A673 (cell line): ENCODE measurements at regions not wholly inside any gene's neighbourhood (a gene's known extent, or its start where the extent isn't known, plus 50 kb on each side); places are given as distances from the start of the nearest gene placed in this dataset.

ENCODE experiments used
- BruUV-seq: library from RNA; stranded (reverse); fragments of 400-500 nt; replicated peaks from 2 replicates; lab custom pipeline; 2021; lab: Mats Ljungman, UMichigan
- CTCF ChIA-PET: fragments of 300-600 bp; sonication (Branson Sonifier 250); formaldehyde crosslinking; loops from one replicate; lab custom pipeline; 2022; ENCODE audit warnings: antibody characterized with exemption; lab: Charles Lee
- POLR2A ChIA-PET: fragments of 300-600 bp; sonication (Branson Sonifier 250); formaldehyde crosslinking; loops from one replicate; lab custom pipeline; 2022; ENCODE audit warnings: antibody characterized with exemption; ENCODE audit not compliant: low non-redundant PET; lab: Charles Lee
- DNase-seq: peaks from one replicate; pipeline ENCODE4 v3.0.0-alpha.2; 2015; ENCODE audit warnings: low spot score
- H3K27ac ChIP-seq: fragments of 200-600 bp; sonication (generic); 2 replicates; pipeline ENCODE4 v1.5.1; 2016; ENCODE audit warnings: mixed run types, low read depth, mild to moderate bottlenecking, mixed read lengths, antibody characterized with exemption, low read length; ENCODE audit not compliant: poor library complexity, severe bottlenecking
- H3K27me3 ChIP-seq: fragments of 200-600 bp; sonication (generic); replicated peaks from 2 replicates; pipeline ENCODE4 v1.6.1; 2017; ENCODE audit warnings: mixed run types, low read depth, mild to moderate bottlenecking, mixed read lengths, antibody characterized with exemption, low read length; ENCODE audit not compliant: insufficient read depth, poor library complexity
- H3K36me3 ChIP-seq: fragments of 200-600 bp; sonication (generic); 2 replicates; pipeline ENCODE4 v1.6.1; 2016; ENCODE audit warnings: mixed run types, mild to moderate bottlenecking, mixed read lengths, antibody characterized with exemption, low read length; ENCODE audit not compliant: insufficient read depth, poor library complexity, severe bottlenecking
- H3K4me1 ChIP-seq: fragments of 200-600 bp; sonication (generic); 2 replicates; pipeline ENCODE4 v1.6.1; 2017; ENCODE audit warnings: mixed run types, mild to moderate bottlenecking, mixed read lengths, antibody characterized with exemption, low read length; ENCODE audit not compliant: insufficient read depth, poor library complexity, severe bottlenecking
- H3K4me3 ChIP-seq: fragments of 200-600 bp; sonication (generic); 2 replicates; pipeline ENCODE4 v1.5.1; 2016; ENCODE audit warnings: low read depth, mixed run types, mild to moderate bottlenecking, mixed read lengths, low read length; ENCODE audit not compliant: poor library complexity, severe bottlenecking
- H3K9me3 ChIP-seq: fragments of 200-600 bp; sonication (generic); 2 replicates; pipeline ENCODE4 v1.6.1; 2016; ENCODE audit warnings: mixed run types, low read depth, mild to moderate bottlenecking, mixed read lengths, antibody characterized with exemption, low read length; ENCODE audit not compliant: poor library complexity, severe bottlenecking
- CTCF ChIP-seq: fragments of 300-800, 200-600 bp; sonication (generic); conservative IDR thresholded peaks from 2 replicates; pipeline ENCODE4 v1.5.1; 2017; ENCODE audit warnings: low read depth, mild to moderate bottlenecking, antibody characterized with exemption, low read length, moderate library complexity, mixed read lengths
- EZH2 ChIP-seq: fragments of 200-600 bp; sonication (generic); IDR thresholded peaks from 2 replicates; pipeline ENCODE4 v1.6.1; 2017; ENCODE audit warnings: borderline replicate concordance, low read depth, mild to moderate bottlenecking, mixed read lengths, antibody characterized with exemption, low read length; ENCODE audit not compliant: poor library complexity, severe bottlenecking
- intact Hi-C: fragments of 100-400 bp; cut with micrococcal nuclease; formaldehyde crosslinking; loops from one replicate; pipeline ENCODE4 v1.10.0; 2022; ENCODE audit not compliant: unreplicated experiment

GRCh38 chr2:236809716-236810115 is 240.1 kb downstream of the ACKR3 start:
- CTCF ChIA-PET, result no interaction called here
- intact Hi-C loops, result no loop called here

GRCh38 chr2:236811062-236811656 is 241.5 kb downstream of the ACKR3 start:
- no TSS peak for BruUV-seq

More at GRCh38 chr2:236809716-236810115, 240.1 kb downstream of the ACKR3 start:
- Histone ChIP-seq H3K36me3 (no peaks in the 10 kb centered on the region), H3K4me3 (no peak overlapping the region), H3K9me3 (peaks cover 16% of the 10 kb centered on the region), H3K27me3 (no peaks in the 10 kb centered on the region), H3K4me1 (no peaks in the 10 kb centered on the region), H3K27ac (no peak overlapping the region)
- TF ChIP-seq CTCF (no peak), EZH2 (no peak)
- no TSS peak for BruUV-seq
- DNase-seq, result no peak
- POLR2A ChIA-PET, result no interaction called here

GRCh38 chr2:236813766-236814165 is 244.1 kb downstream of the ACKR3 start:
- H3K36me3 ChIP-seq, result no peaks in the 10 kb centered on the region
- no peak for TF ChIP-seq CTCF
- TF ChIP-seq EZH2, result no peak
- DNase-seq, result no peak
- H3K4me3 ChIP-seq, result no peak overlapping the region
- no TSS peak for BruUV-seq
- no peaks in the 10 kb centered on the region for H3K4me1 ChIP-seq
- no peak overlapping the region for H3K27ac ChIP-seq
- H3K9me3 ChIP-seq, result peaks cover 6% of the 10 kb centered on the region
- POLR2A ChIA-PET, result no interaction called here
- no peaks in the 10 kb centered on the region for H3K27me3 ChIP-seq
- intact Hi-C loops, result no loop called here
- CTCF ChIA-PET, result no interaction called here

More at GRCh38 chr2:236811062-236811656, 241.5 kb downstream of the ACKR3 start:
- TF ChIP-seq CTCF (no peak), EZH2 (no peak)
- intact Hi-C loops, result no loop called here
- H3K9me3 ChIP-seq, result peaks cover 16% of the 10 kb centered on the region
- no peak overlapping the region for H3K4me3 ChIP-seq
- ChIA-PET CTCF (no interaction called here), POLR2A (no interaction called here)
- no peaks in the 10 kb centered on the region for H3K27me3 ChIP-seq
- H3K36me3 ChIP-seq, result no peaks in the 10 kb centered on the region
- no peaks in the 10 kb centered on the region for H3K4me1 ChIP-seq
- DNase-seq, result no peak
- no peak overlapping the region for H3K27ac ChIP-seq
